ENCODE measurements at regions not wholly inside any gene's neighbourhood (a gene's known extent, or its start where the extent isn't known, plus 50 kb on each side); places are given as distances from the start of the nearest gene placed in this dataset.

GRCh38 chr10:27373566-27374160 is 130.4 kb upstream of the RAB18 start:
- TF ChIP-seq CTCF (IDR thresholded peaks at IDR 0.05) (no peak), POLR2A (IDR thresholded peaks at IDR 0.05) (no peak)
